GM12891 (cell line): ENCODE measurements at regions not wholly inside any gene's neighbourhood (a gene's known extent, or its start where the extent isn't known, plus 50 kb on each side); places are given as distances from the start of the nearest gene placed in this dataset.
"Not testable (repeated sequence)": the region's sequence is repeated elsewhere in the genome, so short reads cannot be mapped to it uniquely, and the experiment has no call there.

ENCODE experiments used
- DNase-seq: peaks from one replicate; pipeline ENCODE4 v3.0.0; 2011; ENCODE audit warnings: low spot score; ENCODE audit not compliant: insufficient read length
- FAIRE-seq: peaks from 2 replicates; lab custom pipeline; 2011; peaks lifted over from hg19 to GRCh38; lab: Jason Lieb, UNC
- PAX5 ChIP-seq: IDR thresholded peaks from 2 replicates; pipeline ENCODE4 v1.6.1; 2011; ENCODE audit warnings: low read length, moderate library complexity, mild to moderate bottlenecking; ENCODE audit not compliant: insufficient read depth, severe bottlenecking
- POLR2A ChIP-seq: IDR thresholded peaks from 2 replicates; pipeline ENCODE4 v1.6.1; 2011; ENCODE audit warnings: low read depth, low read length, control low read depth
- POLR2AphosphoS5 ChIP-seq: IDR thresholded peaks from 2 replicates; pipeline ENCODE4 v1.6.1; 2011; ENCODE audit warnings: low read depth, low read length, control low read depth
- POU2F2 ChIP-seq: IDR thresholded peaks from 2 replicates; pipeline ENCODE4 v1.6.1; 2011; ENCODE audit warnings: low read depth, mild to moderate bottlenecking, control low read depth, low read length, moderate library complexity
- SPI1 ChIP-seq: IDR thresholded peaks from 2 replicates; pipeline ENCODE4 v1.6.1; 2011; ENCODE audit warnings: low read depth, low read length, control low read depth
- TAF1 ChIP-seq: IDR thresholded peaks from 2 replicates; pipeline ENCODE4 v1.6.1; 2011; ENCODE audit warnings: low read depth, low read length, control low read depth

- TF ChIP-seq POLR2A = no peak
- no peak for TF ChIP-seq TAF1
- TF ChIP-seq PAX5 = no peak
- TF ChIP-seq SPI1 = no peak
- no peak for TF ChIP-seq POLR2AphosphoS5
- no peak for TF ChIP-seq POU2F2
- FAIRE-seq (no peak), DNase-seq (no peak)
Observed at GRCh38 chr6:137664183-137664582, 170.0 kb upstream of the OLIG3 start.

GRCh38 chr6:137665342-137665934 is 171.2 kb upstream of the OLIG3 start:
- FAIRE-seq = peak; percentile 56
- TF ChIP-seq PAX5 (no peak), POLR2AphosphoS5 (no peak), POLR2A (no peak), POU2F2 (no peak), TAF1 (no peak), SPI1 (no peak)
- DNase-seq = no peak

- FAIRE-seq (peak; percentile 47), DNase-seq (no peak)
- TF ChIP-seq POLR2A = no peak
- no peak for TF ChIP-seq POU2F2
Observed at GRCh38 chr6:137666202-137666774, 172.1 kb upstream of the OLIG3 start.

DNA sequence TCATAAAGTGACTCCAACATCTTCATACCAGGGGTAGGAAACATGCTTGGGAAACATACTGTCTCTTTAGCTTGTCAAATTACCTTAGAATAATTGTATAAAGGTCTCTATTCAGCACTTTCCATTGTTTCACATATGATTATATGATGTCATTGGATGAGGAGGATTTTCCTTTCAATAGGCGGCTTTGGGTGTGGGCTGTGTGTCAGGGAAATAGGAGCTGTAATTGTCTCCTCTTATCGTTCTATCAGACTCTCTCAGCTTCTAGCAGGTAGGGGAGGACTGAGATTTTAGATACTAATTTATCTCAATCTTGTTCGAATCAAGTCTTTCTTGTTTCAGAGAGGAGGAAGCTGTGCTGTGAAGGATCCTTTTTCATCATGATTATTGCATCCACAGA is 179.4 kb upstream of the OLIG3 start:
- FAIRE-seq (no peak), DNase-seq (no peak)
- TF ChIP-seq PAX5 (no peak), TAF1 (no peak), SPI1 (no peak), POLR2AphosphoS5 (no peak), POLR2A (no peak), POU2F2 (no peak)

GRCh38 chr6:137676888-137677287 is 182.7 kb upstream of the OLIG3 start:
- TF ChIP-seq POLR2A (no peak), TAF1 (no peak), POLR2AphosphoS5 (no peak), POU2F2 (no peak), SPI1 (no peak)
- DNase-seq = no peak
- no peak for FAIRE-seq

DNA sequence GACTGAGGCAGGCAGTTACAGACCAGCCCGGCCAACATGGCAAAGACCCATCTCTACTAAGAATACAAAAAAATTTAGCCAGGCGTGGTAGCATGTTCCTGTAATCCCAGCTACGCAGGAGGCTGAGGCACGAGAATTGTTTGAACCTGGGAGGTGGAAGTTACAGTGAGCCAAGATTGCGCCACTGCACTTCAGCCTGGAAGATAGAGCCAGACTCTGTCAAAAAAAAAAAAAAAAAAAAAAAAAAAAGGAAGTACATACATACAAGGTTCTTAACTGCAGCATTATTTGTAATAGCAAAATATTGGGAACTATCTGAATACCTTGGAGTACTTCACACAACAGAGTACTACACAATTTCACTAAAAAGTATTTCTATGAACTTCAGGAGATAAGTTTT is 183.5 kb upstream of the OLIG3 start:
- TF ChIP-seq TAF1 (no peak), POLR2A (no peak), PAX5 (no peak), POLR2AphosphoS5 (no peak)
- FAIRE-seq = no peak
- DNase-seq = no peak

- DNase-seq (no peak), FAIRE-seq (no peak)
- 0 out of 2 replicates have a peak, but pooled peaks have one; percentile 23 for TF ChIP-seq POU2F2
- no peak for TF ChIP-seq TAF1
Observed at GRCh38 chr6:137678451-137678850, 184.3 kb upstream of the OLIG3 start.

DNA sequence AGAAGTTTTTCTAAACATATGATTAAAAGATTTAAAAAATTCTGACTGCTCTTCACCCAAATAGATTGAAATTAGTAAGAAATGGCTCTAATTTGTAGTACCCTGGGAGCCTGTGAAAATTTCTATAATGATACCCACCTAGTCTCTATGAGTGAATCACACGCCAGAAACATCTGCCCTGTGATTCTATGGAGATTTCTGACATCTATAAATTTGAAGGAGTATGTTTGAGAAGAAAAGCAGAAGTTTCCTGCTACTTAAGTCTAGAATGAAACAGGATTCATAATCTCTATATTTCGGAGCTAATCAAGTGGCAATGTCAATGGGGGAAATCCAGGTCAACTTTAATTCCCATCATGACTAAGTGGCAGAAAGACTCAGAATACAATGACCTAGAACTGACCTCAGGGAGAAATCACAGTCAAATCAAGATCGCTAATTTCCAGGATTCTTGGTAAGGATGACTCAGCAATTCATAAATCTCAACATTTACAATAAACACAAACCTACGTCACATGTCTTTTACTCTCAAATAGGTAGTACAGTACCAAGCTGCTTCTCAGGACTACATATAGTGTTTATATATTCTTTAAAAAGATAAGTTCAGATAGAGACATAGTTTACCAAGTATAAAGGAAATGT is 186.2 kb upstream of the TNFAIP3 start:
- DNase-seq (no peak), FAIRE-seq (no peak)
- TF ChIP-seq SPI1 (no peak), POLR2AphosphoS5 (no peak), PAX5 (no peak), TAF1 (no peak), POLR2A (no peak), POU2F2 (no peak)

GRCh38 chr6:137681445-137682009 is 185.5 kb upstream of the TNFAIP3 start:
- no peak for FAIRE-seq

GRCh38 chr6:137682658-137683057 is 184.4 kb upstream of the TNFAIP3 start:
- DNase-seq, FAIRE-seq: not testable (repeated sequence)

More at GRCh38 chr6:137681445-137682009, 185.5 kb upstream of the TNFAIP3 start:
- DNase-seq = no peak
- TF ChIP-seq POLR2A = no peak

- TF ChIP-seq POLR2A = no peak
- DNase-seq = no peak
- FAIRE-seq = no peak
Observed at GRCh38 chr6:137683916-137684315, 183.1 kb upstream of the TNFAIP3 start.

- TF ChIP-seq POLR2AphosphoS5 (no peak), SPI1 (no peak)
- no peak for DNase-seq
- no peak for FAIRE-seq
Observed at GRCh38 chr6:137685798-137686375, 181.2 kb upstream of the TNFAIP3 start.
